Thymus (tissue), 11 donors: ENCODE measurements at regions not wholly inside any gene's neighbourhood (a gene's known extent, or its start where the extent isn't known, plus 50 kb on each side); places are given as distances from the start of the nearest gene placed in this dataset.

Experiments
- DNase-seq, 9 donors: peaks; one replicate each; pipeline ENCODE4 v3.0.0-alpha.2; 2013; ENCODE audit warnings: low spot score in 9 of 9, low read depth in 6 of 9, missing footprints in 1 of 9
- H3K27ac ChIP-seq, 2 donors: one replicate each; pipeline ENCODE4 v1.5.1; 2013; ENCODE audit warnings: control low read depth in 1 of 2, low read depth in 1 of 2, low read length in 1 of 2, mild to moderate bottlenecking in 1 of 2, moderate library complexity in 1 of 2
- H3K27me3 ChIP-seq, 2 donors: one replicate each; pipeline ENCODE4 v1.5.1; 2013; ENCODE audit warnings: low read length in 1 of 2; ENCODE audit not compliant: control insufficient read depth in 2 of 2, insufficient read depth in 1 of 2
- H3K36me3 ChIP-seq, 2 donors: one replicate each; pipeline ENCODE4 v1.5.1; 2013; ENCODE audit warnings: low read length in 1 of 2, mild to moderate bottlenecking in 1 of 2, moderate library complexity in 1 of 2; ENCODE audit not compliant: control insufficient read depth in 2 of 2, insufficient read depth in 2 of 2
- H3K4me1 ChIP-seq, 2 donors: one replicate each; pipeline ENCODE4 v1.5.1; 2013; ENCODE audit warnings: low read length in 2 of 2; ENCODE audit not compliant: control insufficient read depth in 2 of 2, insufficient read depth in 2 of 2
- H3K4me3 ChIP-seq, 2 donors: one replicate each; pipeline ENCODE4 v1.5.1; 2013; ENCODE audit warnings: low read length in 2 of 2, control low read depth in 1 of 2, mild to moderate bottlenecking in 1 of 2
- H3K9me3 ChIP-seq, 2 donors: one replicate each; pipeline ENCODE4 v1.5.1; 2013; ENCODE audit warnings: low read length in 1 of 2, mild to moderate bottlenecking in 1 of 2; ENCODE audit not compliant: control insufficient read depth in 2 of 2, insufficient read depth in 1 of 2
- WGBS: extraction: QIAGEN DNeasy Blood & Tissue Kit; methylation state at CpG from one replicate; pipeline ENCODE4 v1.1.7; 2013; 5-methylcytosine and 5-hydroxymethylcytosine counted together
- donor health status: healthy.

- H3K4me3 ChIP-seq = no peak overlapping the region
- H3K9me3 ChIP-seq = peaks cover 0 to 6% of the 10 kb centered on the region in 2 donors
- no peak overlapping the region for H3K27ac ChIP-seq
- peaks cover 0 to 44% of the 10 kb centered on the region in 2 donors for H3K4me1 ChIP-seq
- peaks cover 0 to 6% of the 10 kb centered on the region in 2 donors for H3K27me3 ChIP-seq
- WGBS = 60% methylated on average over 21 of the region's 21 CpGs
- DNase-seq = peak in 1 of 9 donors; percentile 38
- H3K36me3 ChIP-seq = no peaks in the 10 kb centered on the region
These were observed 57.3 kb downstream of the GADD45G start for GRCh38 chr9:89661956-89662717.

DNA sequence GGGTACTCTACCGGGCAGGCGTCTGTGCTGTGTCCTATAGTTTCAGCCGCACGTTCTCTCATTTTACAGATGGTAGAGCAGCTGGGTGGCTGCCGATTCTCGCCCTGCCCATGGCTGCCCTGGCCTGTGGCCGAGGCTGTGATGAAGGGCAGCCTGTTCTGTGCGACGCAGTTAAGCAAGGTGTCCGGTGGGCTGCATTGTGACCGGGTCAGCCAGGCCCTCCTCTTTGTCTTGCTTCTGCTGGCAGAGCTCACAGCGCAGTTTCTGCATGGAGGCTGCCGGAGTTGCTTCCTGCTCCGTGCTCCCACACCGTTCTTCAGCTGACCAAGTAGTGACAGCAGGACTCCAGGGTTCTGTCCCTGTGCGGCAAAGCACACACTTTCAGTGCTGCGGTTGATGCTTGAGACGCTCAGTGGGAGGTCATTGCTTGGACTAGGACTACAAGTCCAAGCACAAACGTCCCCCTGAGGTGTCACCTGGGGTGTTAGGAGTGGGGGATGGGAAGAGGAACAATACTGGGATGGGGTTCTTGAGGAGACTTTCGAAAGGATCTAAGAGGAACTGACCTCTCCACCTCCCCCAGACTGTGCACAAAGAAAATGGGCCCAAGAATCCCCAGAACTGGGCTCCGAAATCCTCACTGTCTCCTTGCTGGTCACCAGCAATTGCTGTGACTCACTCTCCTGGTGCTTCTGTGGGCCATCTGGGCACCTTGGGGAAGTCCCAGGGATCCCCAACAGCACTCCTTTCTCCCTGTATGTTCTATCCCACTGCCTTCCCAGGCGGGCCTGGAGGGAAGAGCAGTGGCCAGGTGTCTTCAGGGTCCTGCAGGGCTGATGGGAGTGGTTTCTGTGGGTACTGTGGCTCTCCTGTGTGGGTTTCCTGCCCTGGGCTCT lies 58.2 kb downstream of the GADD45G start:
- no peak for DNase-seq
- WGBS = 94% methylated on average over 22 of the region's 22 CpGs
- Histone ChIP-seq H3K9me3 (peaks cover 0 to 6% of the 10 kb centered on the region in 2 donors), H3K4me3 (no peak overlapping the region), H3K27me3 (peaks cover 0 to 6% of the 10 kb centered on the region in 2 donors), H3K27ac (no peak overlapping the region), H3K36me3 (no peaks in the 10 kb centered on the region), H3K4me1 (peaks cover 5 to 47% of the 10 kb centered on the region in 2 donors)

GRCh38 chr9:89663614-89663970 lies 58.8 kb downstream of the GADD45G start:
- peaks cover 0 to 6% of the 10 kb centered on the region in 2 donors for H3K27me3 ChIP-seq
- WGBS = 98% methylated on average over 3 of the region's 3 CpGs
- H3K9me3 ChIP-seq = peaks cover 0 to 6% of the 10 kb centered on the region in 2 donors
- no peak overlapping the region for H3K27ac ChIP-seq
- H3K4me3 ChIP-seq = no peak overlapping the region
- H3K36me3 ChIP-seq = no peaks in the 10 kb centered on the region
- no peak for DNase-seq
- H3K4me1 ChIP-seq = peaks cover 12 to 47% of the 10 kb centered on the region in 2 donors

DNA sequence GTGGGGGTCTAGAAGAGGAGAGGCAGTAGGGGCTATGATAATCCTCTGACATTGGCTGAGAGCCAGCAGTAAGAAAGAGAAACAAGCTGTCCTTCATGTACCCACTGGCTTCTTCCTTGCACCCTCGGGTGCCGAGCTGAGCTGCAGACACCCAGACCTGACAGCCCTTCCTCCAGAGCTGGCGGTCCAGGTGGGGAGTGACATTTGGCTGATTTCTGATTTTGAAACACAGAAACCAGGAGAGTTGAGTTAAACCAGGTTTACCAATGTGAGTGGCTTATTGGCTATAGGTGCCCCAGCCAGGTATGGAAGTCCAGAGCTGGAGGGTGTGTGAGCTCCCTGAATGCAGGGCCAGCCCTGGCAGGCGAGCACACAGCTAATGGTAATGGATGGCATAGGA lies 59.2 kb downstream of the GADD45G start:
- Histone ChIP-seq H3K27ac (no peak overlapping the region), H3K4me1 (peaks cover 15 to 52% of the 10 kb centered on the region in 2 donors), H3K36me3 (no peaks in the 10 kb centered on the region), H3K9me3 (peaks cover 0 to 6% of the 10 kb centered on the region in 2 donors), H3K4me3 (no peak overlapping the region), H3K27me3 (peaks cover 0 to 4% of the 10 kb centered on the region in 2 donors)
- WGBS = 93% methylated on average over 4 of the region's 4 CpGs
- no peak for DNase-seq

- Histone ChIP-seq H3K27me3 (peaks cover 0 to 4% of the 10 kb centered on the region in 2 donors), H3K4me1 (peaks cover 15 to 55% of the 10 kb centered on the region in 2 donors), H3K36me3 (no peaks in the 10 kb centered on the region), H3K9me3 (peaks cover 0 to 6% of the 10 kb centered on the region in 2 donors), H3K27ac (no peak overlapping the region), H3K4me3 (no peak overlapping the region)
- 92% methylated on average over 13 of the region's 13 CpGs for WGBS
- DNase-seq = no peak
These were observed 60.1 kb downstream of the GADD45G start for GRCh38 chr9:89664896-89665329.

DNA sequence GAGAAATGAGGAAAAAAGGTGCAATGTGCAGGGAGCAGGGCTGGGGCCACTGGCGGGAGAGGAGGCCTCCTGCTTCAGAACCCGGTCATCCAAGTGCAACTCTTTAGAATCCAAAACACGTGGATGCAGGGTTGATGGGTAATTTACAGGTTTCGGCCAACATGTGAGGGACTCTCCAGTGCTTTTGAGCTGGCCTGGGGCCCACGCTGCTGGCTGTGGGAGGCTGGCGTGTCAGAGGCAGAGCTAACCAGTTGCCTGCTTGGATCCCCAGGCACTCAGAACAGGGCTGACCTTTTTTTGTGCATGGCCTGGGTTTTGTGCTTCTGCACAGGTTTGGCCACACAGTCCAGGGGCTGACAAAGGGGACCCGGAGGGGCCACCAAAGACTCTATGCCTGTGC lies 61.6 kb downstream of the GADD45G start:
- Histone ChIP-seq H3K27me3 (peaks cover 0 to 4% of the 10 kb centered on the region in 2 donors), H3K9me3 (peaks cover 0 to 6% of the 10 kb centered on the region in 2 donors), H3K4me3 (no peak overlapping the region), H3K27ac (no peak overlapping the region), H3K36me3 (no peaks in the 10 kb centered on the region), H3K4me1 (peaks cover 15 to 53% of the 10 kb centered on the region in 2 donors)
- 89% methylated on average over 7 of the region's 7 CpGs for WGBS
- DNase-seq = no peak

- Histone ChIP-seq H3K4me1 (peaks cover 15 to 47% of the 10 kb centered on the region in 2 donors), H3K4me3 (no peak overlapping the region), H3K27me3 (peaks cover 0 to 2% of the 10 kb centered on the region in 2 donors), H3K27ac (no peak overlapping the region), H3K36me3 (no peaks in the 10 kb centered on the region), H3K9me3 (peaks cover 0 to 6% of the 10 kb centered on the region in 2 donors)
- DNase-seq = no peak
- 90% methylated on average over 6 of the region's 6 CpGs for WGBS
These were observed 62.1 kb downstream of the GADD45G start for GRCh38 chr9:89666950-89667349.

- Histone ChIP-seq H3K4me1 (peaks cover 15 to 43% of the 10 kb centered on the region in 2 donors), H3K9me3 (peaks cover 0 to 6% of the 10 kb centered on the region in 2 donors), H3K36me3 (no peaks in the 10 kb centered on the region), H3K4me3 (no peak overlapping the region), H3K27me3 (no peaks in the 10 kb centered on the region), H3K27ac (peak overlapping the region in 1 of 2 donors; percentile 59)
- DNase-seq = peak in 5 of 9 donors; percentile 19 to 68 (median 28)
- 59% methylated on average over 8 of the region's 8 CpGs for WGBS
These were observed 62.9 kb downstream of the GADD45G start for GRCh38 chr9:89667726-89668125.
